ENCODE measurements at regions not wholly inside any gene's neighbourhood (a gene's known extent, or its start where the extent isn't known, plus 50 kb on each side); places are given as distances from the start of the nearest gene placed in this dataset.
A peak's percentile ranks its signal among the peaks of the same experiment; 100 is the strongest.

DNA sequence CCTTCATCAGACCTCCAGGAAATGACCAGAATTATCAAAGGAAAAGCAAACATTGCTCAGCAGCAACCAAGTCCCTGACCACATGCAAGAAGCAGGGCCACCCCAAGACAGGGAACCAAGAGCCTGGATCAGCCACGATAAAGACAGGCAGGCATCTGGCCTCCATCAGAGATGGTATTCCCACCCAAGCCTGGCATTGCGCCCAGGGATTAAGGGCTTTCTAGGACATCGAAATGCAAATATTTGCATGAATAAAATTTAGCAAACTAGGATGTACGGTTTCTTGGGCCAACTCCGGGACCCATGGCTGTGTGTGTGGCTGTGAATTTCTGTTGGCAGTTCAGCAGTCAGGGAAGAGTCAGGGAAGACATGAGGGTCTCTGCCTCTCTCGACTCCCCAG is 241.4 kb upstream of the DYNLRB2 start:
- DNase-seq: no peak

DNA sequence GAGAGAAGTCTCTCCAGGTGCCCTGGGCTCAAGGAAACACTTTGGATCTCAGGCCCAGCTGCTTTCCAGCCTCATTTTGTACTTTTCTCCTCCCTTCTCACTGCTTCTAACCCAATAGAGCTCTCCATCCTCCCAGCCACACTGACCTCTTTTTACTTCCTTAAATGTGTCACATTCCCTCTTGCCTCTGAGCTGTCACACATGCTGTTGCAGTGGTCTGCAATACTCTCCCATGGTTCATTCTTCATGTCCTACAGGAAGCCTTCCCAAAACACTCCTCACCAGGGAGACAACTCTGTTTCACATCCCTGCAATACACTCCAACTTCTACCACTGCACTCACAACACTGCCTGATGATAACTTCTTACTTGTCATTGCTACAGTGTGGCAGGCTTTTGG is 242.1 kb upstream of the DYNLRB2 start:
- peak; percentile 13 to 20 for DNase-seq

DNA sequence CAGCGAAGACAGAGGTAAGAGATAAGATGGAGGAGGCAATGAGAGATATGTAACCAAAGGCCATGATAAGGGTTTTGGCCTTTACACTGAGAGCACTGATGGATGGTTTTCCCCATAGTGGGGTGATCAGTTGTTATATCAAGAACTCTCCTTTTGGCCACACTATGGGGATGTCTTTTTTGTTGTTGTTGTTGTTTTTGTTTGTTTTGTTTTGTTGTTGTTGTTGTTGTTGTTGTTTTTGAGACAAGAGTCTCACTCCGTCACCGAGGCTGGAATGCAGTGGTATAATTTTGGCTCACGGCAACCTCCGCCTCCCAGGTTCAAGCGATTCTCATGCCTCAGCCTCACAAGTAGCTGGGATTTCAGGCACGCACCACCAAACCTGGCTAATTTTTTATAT is 244.8 kb upstream of the DYNLRB2 start:
- DNase-seq: no peak

DNA sequence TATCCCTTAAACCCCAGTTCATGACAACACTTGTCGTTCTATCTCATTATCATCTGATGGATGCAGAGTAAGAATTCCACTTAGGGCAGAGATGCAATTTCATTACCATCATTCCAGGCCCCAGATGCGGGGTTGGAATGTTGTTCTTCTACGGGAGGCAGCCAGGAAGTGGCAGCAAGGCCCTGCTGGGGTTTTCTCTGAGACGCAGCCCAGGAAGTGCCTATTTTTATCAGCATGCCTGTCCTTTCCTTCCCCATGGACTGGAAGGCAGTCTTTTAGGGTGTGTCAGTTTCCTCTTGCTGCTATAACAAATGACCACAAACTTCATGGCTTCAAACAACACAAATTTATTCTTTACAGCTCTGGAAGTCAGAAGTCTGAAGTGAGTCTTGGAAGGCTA is 246.6 kb upstream of the DYNLRB2 start:
- peak in 1 of 2 experiments; percentile 5 for DNase-seq

DNA sequence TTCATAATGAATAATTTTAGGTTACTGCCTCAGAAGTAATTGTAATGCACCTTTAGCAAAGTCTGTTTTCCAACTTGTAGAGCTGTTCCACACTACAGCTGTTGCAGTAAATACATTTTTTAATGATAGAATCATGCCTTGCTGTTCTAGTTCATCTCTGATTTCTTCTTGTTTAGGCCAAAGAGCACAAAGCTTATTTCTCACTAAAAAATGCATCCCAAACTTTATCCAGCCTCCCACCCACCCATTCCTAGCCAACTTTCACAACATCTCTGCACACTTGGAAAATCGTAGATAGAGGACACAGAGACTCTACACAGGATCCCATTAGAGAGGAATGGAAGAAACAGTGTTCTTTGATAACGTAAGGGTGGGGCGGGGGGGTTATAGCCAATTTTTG is 252.2 kb upstream of the DYNLRB2 start:
- no peak for DNase-seq

DNA sequence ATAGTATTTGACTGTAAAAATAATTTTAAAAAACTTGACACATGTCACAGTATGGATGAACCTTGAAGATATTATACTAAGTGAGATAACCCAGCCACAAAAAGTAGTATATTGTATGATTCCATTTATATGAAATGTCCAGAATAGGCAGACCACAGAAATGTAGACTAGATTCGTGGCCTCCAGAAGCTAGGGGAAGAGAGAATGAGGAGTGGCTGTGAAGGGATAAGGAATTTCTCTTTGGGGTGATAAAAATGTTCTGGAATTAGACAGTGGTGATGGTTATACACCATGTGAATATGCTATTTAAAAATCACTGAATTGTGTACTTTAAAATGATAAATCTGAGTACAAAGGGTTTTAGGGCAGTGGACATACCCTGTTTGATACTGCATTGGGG is 253.1 kb upstream of the DYNLRB2 start:
- DNase-seq: no peak

DNA sequence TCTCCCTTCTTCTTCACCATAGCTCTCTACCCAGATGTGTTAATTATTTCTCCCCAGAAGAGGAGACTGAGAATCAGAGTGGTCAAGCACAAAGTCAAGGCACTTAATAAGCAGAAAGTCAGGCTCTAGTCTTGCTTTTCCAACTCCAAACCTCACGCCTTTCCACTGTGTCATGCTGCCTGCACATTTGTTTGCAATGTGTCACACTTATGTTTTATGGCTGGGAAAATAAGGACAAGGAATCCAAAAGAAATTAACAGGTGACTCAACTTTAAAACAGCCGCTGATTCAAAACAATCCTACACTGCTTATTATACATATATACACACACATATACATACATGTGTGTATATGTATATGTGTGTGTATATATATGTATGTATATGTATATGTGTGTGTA is 255.7 kb upstream of the DYNLRB2 start:
- DNase-seq: no peak

DNA sequence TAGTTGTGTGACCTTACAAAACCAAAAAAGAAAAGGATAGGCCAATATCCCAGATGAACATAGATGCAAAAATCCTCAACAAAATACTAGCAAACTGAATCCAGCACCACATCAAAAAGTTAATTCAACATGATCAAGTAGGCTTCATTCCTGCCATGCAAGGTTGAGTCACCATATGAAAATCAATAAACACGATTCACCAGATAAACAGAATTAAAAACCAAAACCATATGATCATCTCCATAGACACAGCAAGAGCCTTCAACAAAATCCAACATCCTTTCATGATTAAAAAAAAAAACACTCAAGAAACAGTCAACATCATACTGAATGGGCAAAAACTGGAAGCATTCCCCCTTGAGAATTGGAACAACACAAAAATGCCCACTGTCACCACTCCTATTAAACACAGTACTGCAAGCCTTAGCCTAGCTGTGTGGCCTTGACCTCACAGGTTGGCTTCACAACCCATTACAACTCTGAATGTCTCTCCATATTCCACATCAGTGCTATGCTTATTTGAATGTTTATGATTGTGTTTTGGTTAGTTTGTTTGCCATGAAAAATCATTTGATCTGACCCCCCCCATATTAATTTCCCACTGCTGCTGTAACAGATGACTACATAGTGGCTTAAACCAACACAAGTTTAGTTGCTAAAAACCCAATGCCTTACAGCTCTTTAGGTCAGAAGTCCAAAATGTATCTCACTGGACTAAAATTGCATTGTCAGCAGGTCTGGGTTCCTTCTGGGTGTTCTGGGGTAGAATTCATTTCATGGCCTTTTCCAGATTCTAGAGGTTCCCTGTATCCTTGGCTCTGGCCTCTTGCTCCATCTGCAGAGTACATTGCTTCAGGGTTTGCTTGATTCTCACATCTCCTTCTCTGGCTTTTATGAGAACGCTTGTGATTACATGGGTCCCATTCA is 257.1 kb upstream of the DYNLRB2 start:
- no peak for DNase-seq

DNA sequence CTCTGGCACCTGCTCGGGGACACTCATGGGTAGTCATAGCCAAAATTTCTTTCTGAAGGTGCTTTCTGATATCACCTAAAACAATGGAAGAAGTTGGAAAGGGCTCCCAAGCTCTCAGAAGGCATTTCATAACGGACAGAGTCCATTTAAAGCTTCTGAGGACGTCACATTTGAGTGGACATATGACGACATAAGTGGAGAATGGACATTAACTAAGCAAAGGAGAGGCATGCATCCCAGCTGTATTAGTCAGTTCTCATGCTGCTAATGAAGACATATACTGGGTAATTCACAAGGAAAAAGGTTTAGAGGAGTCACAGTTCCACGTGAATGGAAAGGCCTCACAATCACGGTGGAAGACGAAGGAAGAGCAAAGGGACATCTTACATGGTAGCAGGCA is 260.2 kb upstream of the DYNLRB2 start:
- no peak for DNase-seq

DNA sequence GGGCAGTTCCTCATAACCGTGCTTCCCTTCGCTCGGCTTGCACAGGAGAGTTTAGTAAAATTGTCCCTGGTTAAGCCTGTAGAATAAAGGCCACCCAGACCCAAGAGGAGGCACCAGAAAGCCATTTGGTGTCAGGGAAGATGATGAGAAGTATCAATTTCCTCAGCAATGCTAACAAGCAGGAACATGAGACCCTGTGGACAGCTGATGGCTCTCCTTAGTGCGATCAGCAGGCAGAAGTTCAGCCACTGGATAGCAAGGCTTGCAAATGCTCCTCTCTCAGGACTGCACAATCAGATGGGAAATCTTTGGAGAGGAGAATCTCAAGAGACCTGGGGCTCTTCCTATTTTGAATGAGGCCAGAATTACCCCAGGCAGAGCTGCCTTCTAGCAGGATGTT is 261.1 kb upstream of the DYNLRB2 start:
- DNase-seq: no peak

DNA sequence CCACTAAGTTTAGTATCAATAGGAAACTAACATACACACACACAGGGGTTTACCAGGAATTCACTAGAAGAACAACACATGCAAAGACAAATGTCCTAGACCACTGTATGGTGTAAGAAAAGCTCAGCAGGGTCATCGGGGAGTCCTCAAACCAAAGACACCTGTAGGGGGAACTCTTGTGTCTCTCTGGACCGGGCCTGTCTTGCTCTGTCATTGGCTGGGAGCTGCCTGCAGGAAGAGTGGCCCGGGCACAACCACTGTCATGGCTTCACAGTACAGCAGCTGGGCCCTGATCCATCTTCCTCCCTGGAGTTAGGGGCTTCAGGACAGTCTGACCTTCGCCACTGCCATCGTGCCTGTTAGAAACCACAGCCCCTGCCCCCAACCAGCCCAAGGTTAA is 263.6 kb upstream of the DYNLRB2 start:
- no peak for DNase-seq

DNA sequence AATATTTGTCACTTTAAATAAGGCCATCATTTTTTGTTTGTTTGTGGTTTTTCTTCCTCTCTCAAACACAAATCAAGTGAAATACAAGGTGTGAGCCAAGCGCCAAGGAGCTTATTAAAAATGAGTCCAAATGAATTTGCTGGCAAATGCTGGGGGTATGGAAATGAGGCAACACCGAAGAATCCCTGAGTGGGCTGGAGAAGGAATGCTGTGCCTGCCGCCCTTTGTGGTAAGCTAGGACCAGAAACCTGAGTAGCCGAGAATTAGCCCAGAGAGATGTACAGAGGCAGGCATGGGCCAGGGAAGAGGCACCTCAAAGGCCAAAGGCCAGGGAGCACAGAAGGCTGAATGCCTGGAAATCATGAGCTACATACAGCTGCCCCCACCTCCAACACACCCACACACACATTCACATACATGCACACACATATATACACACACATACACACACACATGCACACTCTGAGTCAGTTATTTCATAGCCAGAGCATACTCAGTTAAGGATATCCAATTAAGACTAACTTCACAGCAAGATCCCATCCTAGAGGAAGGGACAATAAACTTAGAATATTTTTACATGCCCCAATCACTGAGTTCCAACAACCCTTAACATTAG is 266.1 kb upstream of the DYNLRB2 start:
- DNase-seq: no peak

DNA sequence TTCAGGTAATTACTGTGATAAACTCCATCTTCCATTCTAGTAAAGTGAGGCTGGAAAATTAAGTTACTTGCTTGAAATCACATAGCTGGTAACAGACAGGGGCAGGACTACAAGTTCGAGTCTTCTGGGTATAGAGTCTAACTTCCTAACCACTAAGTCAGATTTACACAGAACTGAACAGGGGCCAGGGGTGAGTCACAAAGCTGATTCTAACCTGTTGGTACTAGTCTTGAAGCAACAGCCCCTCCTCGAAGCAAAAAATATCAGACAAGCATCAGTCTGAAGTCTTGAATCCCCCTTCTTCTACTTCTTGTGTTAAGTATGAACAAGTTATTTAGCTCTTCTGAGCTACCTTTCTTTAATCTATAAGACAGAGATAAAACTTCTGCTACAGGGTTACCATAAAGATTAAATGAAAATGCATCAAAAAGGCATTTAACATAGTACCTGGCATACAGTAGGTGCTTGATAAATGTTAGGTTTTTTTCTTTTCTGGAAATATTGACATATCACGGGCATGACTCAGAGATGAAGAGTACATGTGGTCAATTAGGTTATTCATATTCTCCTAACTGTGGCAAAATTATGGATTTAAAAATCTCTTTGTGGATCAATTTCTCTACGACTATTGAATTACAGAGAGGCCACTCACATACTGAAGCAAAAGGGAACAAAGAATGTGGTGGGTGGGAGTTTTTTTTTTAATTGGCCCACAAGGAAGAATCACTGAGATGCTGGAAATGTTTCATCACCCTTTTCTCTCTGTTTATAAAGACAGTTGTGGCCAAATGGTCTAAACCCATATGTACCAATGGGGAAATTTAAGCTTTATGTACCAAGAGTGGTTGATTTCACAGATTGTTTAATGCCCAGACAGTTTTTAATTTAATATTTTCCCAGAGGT is 266.9 kb upstream of the DYNLRB2 start:
- no peak for DNase-seq

DNA sequence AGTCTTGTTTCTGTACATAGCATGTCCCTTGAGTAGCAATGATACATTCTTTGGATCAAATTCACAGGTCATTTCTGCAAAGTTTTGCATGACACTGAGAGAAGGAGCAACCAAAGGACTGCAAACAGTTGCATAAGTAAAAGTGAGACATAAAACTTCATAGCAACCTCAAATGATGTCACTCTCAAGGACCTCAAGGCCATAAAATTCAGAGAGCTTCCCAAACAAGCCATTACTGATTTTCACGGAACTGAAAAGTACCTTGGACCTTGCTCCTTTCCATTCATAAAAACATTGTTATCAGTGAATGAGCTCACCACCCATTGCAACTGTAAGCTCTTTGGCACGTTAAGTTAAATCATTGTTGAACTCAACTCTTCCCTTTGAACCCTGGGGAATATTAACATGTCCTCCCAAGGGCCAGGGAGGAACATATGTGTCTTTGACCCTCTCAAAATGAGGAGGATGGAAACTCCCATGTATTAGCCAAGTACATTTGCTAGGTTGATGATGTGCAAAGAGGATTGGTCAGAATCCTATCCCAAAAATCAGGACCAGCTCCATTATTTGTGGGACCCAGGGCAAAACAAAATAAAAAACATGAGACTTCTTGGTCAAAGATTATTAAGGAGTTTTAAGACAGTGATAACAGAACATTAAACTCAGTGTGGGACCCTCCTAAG is 275.0 kb upstream of the DYNLRB2 start:
- DNase-seq: no peak

DNA sequence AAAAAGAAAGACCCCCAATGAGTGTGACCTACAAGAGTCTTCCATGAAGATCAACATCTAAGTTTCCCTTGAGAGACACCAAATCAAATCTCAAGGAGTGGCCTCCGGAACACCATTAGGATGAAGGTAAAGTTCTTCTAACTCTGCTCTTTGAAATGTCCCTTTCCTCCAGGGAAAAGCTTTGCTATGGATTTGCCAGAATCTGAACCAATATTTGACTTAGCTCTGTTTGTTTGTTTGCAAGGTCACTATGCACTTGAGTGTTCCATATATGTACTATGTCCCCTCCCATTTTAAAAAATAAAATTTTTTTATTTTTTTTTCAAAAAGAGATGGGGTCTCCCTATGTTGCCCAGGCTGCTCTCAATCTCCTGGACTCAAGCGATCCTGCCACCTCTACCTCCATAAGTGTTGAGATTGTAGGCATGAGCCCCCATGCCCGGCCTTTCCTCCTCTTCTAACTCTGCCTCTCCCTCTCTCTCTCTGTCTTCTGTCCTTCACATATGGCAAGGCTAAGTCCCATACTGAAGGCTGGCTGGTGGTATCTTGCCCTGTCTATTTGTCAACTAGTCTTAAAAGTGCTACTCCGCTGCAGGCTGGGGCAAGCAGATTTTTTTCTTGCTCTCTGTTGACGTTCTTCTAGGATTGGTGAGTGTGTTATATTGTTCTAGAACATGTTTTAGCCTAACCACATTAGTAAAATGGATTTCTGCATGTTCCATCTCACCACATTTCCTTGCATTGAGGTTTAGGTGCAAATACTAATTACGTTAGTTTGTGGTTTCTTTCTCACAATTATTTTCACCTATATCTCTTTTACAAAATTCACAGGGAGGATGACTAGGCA is 276.7 kb upstream of the DYNLRB2 start:
- DNase-seq: no peak

DNA sequence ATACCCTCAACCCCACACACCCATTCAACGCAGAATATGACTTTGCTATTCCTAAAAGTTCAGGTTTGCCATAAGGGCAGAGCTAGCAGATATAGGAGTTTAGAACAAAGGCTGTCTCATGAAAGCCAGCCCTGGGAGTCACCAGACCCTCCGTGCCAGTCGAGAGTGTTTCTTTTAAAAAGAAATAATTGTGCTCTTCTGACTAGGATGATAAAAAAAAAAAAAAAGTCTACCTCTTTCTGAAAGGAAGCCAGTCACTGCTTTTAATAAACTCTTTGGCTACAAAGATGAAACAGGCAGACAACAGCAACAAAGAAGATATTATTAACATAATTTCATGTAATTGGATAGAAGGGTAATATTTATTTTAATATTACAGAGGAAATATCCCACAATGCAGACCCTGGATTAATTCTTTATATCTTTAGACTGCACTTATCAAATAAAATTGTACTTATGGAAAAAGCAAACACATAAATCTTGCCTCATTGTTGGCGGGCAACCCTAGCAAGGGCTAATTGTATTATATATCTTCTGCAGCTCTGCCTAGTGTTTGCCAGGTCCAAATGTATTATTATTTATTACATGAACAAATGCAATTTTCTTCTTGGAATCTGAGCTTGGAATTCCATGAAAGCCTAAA is 277.5 kb upstream of the DYNLRB2 start:
- no peak for DNase-seq

DNA sequence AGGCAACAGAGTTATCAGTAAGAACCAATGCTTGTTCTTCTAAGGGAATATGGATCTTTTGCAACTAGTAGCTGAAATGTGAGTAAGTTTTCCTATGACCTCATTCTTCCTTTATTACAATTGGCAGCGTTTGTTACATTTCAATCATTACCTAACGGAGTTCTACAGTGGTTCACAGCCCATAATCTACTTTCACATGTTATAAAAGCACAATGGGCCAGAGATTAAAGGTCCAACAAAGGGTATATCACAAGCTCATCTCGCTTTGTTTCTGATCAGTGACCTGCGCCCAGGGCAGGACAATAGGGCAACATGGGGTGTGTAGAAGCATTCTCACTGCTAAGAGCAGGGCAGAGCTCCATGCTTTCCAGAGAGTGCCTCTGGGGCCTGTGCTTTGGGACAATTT is 279.9 kb upstream of the DYNLRB2 start:
- no peak for DNase-seq

DNA sequence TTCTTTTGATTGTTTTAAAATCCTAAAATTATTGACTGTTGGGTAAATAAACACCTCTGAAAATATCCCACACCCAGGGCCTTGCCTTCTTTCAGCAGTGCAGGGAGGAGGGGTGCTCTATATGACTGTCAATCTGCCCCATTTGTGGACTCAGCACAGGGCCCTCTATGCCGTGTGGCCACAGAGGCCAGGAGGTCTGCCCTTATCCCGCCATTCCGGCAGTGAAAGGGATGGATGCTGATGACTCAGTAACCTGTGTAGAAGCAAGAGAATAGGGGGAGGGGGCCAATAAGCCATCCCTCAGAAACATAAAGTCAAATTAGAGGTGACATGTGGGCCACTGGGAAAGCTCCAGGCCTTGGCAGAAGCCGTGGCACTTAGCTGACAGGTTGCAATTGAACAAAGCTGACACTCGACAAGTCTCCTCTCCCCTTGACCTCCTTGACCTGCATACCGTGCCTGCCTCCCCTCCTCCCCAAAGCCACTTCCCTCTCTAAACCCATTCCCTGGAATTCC is 281.4 kb upstream of the DYNLRB2 start:
- no peak for DNase-seq

DNA sequence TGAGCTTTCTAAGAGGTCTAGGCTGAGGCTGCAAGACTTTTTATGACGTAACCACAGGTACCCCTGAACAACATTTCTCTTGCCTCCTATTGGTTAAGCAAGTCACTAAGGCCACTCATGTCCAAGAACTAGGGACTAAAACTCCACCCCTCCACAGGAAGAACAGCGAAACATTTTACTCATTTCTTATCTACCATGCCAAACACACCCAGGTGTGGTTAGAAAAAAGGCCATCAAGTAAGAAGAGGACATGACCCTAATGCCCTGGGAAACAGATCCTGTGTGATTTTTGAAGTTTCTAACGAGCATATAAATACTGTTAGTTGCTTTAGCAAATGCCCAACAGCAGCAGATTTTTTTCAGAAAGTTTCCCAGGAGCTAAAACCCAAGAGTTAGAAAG is 282.4 kb upstream of the DYNLRB2 start:
- DNase-seq: no peak

DNA sequence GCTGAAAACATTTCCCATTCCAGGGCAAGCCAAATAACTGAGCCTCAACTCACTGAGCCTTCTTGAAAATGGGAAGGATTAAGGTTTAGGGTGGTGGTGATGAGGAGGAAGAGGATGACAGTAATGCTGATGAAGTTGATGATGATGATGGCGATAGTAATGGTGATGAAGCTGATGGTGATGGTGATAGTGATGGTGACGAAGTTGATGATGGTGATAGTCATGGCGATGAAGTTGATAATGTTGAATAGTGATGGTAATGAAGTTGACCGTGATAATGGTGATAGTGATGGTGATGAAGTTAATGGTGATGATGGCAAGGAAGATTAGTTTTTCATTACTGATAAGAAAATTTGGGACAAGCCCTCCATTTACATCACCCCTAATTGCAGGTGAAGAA is 285.8 kb upstream of the DYNLRB2 start:
- no peak for DNase-seq

DNA sequence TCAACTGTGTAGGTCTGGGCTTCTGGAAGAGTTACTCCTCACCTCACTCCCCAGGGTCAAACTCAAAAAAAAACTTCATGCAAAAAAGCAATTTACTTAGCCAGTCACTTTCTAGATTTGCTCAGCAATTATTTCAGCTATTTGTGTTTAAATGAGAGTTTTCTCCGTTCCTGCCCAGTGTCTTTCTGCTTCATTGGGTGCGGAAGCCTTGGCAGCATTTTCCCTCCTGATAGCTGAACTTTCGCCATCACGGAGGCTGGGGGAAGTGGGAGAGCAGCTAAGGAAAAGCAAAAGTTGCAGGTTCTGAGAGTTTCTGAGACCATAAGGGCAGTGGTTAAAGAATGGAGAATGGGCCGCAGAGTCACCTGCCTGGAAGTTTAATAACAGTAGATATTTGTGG is 287.1 kb upstream of the DYNLRB2 start:
- no peak for DNase-seq

All from Kasumi-1 (cell line).